ENCODE measurements at regions not wholly inside any gene's neighbourhood (a gene's known extent, or its start where the extent isn't known, plus 50 kb on each side); places are given as distances from the start of the nearest gene placed in this dataset.
"Not testable (repeated sequence)": the region's sequence is repeated elsewhere in the genome, so short reads cannot be mapped to it uniquely, and the experiment has no call there.

DNA sequence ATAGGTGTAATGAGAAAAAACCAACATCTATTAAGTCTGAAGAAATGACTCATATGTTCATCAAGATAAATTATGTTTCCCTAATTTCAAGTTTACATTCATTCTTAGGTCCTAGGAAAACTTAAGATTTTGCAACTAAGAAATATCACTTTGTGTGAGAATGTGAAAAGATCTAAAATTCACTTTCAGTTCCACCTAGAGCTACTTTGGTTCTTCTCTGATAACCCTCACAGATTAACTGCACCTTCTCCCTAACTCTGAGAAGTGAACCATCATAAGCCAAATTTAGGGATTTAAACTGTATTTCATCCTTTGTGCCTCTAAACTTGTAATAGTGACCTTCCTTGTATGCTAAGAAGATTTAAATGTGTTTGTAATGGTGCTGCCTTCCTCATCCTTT lies 213.0 kb downstream of the FRK start:
- no peaks in the 10 kb centered on the region for H3K36me3 Mint-ChIP-seq

DNA sequence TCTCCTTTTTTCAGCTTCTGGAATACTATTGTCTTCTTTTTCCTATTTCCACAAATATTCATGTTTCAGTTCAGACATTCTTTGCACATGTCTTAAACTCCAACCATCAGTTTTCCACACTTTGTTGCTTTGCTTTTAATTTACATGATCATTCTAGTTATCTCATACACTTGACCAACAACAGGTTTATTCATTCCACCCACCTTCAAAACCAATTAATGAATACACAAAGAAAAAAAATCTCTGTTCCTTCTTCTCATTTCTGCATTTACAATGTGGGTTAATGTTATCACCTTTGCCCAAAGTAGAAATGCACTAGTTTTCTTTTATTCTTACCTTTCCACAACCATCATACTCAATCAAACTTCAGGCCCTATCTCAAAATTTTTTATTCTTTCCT lies 216.7 kb downstream of the FRK start:
- no peaks in the 10 kb centered on the region for H3K36me3 Mint-ChIP-seq
- CTCF ChIA-PET: no interaction called here
- ATAC-seq (no peak), DNase-seq (no peak)
- Histone ChIP-seq H3K27ac (ENCODE audit: low read depth, low read length) (no peak overlapping the region), H3K4me3 (ENCODE audit: low read length) (no peak overlapping the region), H3K36me3 (ENCODE audit: control insufficient read depth in 2 of 3, insufficient read depth in 3 of 3, low read length in 3 of 3) (no peaks in the 10 kb centered on the region), H3K4me1 (ENCODE audit: control insufficient read depth in 2 of 2, insufficient read depth in 2 of 2, low read length in 2 of 2) (no peaks in the 10 kb centered on the region), H3K27me3 (ENCODE audit: control insufficient read depth in 2 of 2, insufficient read depth in 2 of 2, low read length in 2 of 2) (no peaks in the 10 kb centered on the region), H3K9me3 (ENCODE audit: control insufficient read depth in 2 of 3, low read length in 3 of 3) (no peaks in the 10 kb centered on the region)
- H3K4me3 Mint-ChIP-seq: no peak overlapping the region
- peaks cover 0 to 3% (median 0%) of the 10 kb centered on the region in 5 donors for H3K27me3 Mint-ChIP-seq
- no peak overlapping the region for H3K27ac Mint-ChIP-seq
- H3K4me1 Mint-ChIP-seq: no peaks in the 10 kb centered on the region
- POLR2A ChIA-PET: no interaction called here
- H3K9me3 Mint-ChIP-seq: peaks cover 0 to 16% (median 0%) of the 10 kb centered on the region in 11 donors
- intact Hi-C loops (cut with micrococcal nuclease): no loop called here

More for the DNA sequence above, 213.0 kb downstream of the FRK start:
- H3K9me3 ChIP-seq (ENCODE audit: control insufficient read depth in 2 of 3, low read length in 3 of 3): no peaks in the 10 kb centered on the region
- CTCF ChIA-PET: no interaction called here
- POLR2A ChIA-PET: no interaction called here
- no peak overlapping the region for H3K4me3 Mint-ChIP-seq
- no peaks in the 10 kb centered on the region for H3K4me1 ChIP-seq (ENCODE audit: control insufficient read depth in 2 of 2, insufficient read depth in 2 of 2, low read length in 2 of 2)
- DNase-seq: no peak
- H3K4me1 Mint-ChIP-seq: no peaks in the 10 kb centered on the region
- intact Hi-C loops (cut with micrococcal nuclease): no loop called here
- H3K27me3 ChIP-seq (ENCODE audit: control insufficient read depth in 2 of 2, insufficient read depth in 2 of 2, low read length in 2 of 2): no peaks in the 10 kb centered on the region
- peaks cover 0 to 16% (median 0%) of the 10 kb centered on the region in 11 donors for H3K9me3 Mint-ChIP-seq
- H3K27me3 Mint-ChIP-seq: peaks cover 0 to 2% (median 0%) of the 10 kb centered on the region in 5 donors
- no peak for ATAC-seq
- no peak overlapping the region for H3K27ac Mint-ChIP-seq
- no peak overlapping the region for H3K4me3 ChIP-seq (ENCODE audit: low read length)
- no peaks in the 10 kb centered on the region for H3K36me3 ChIP-seq (ENCODE audit: control insufficient read depth in 2 of 3, insufficient read depth in 3 of 3, low read length in 3 of 3)
- no peak overlapping the region for H3K27ac ChIP-seq (ENCODE audit: low read depth, low read length)

DNA sequence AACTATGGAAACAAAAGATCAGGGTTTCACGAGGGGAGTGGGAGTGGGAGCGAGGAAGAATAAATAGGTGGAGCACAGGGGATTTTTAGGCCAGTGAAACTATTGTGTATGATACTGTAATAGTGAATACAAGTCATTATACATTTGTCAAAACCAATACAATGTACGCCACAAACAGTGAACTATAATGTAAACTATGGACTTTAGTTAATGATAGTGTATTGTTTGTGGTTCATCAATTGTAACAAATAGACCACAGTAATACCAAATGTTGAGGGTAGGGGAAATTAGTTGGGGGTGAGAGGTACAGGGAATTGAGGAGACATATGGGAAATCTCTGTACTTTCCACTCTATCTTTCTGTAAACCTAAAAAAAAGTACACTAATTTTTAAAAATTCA lies 218.4 kb downstream of the FRK start:
- Mint-ChIP-seq H3K4me3 (no peak overlapping the region), H3K36me3 (no peaks in the 10 kb centered on the region), H3K27me3 (peaks cover 0 to 3% (median 0%) of the 10 kb centered on the region in 5 donors), H3K4me1 (no peaks in the 10 kb centered on the region), H3K27ac (no peak overlapping the region), H3K9me3 (peaks cover 0 to 17% (median 0%) of the 10 kb centered on the region in 11 donors)
- no peak for DNase-seq
- Histone ChIP-seq H3K36me3 (ENCODE audit: control insufficient read depth in 2 of 3, insufficient read depth in 3 of 3, low read length in 3 of 3) (no peaks in the 10 kb centered on the region), H3K27me3 (ENCODE audit: control insufficient read depth in 2 of 2, insufficient read depth in 2 of 2, low read length in 2 of 2) (no peaks in the 10 kb centered on the region), H3K9me3 (ENCODE audit: control insufficient read depth in 2 of 3, low read length in 3 of 3) (no peaks in the 10 kb centered on the region), H3K27ac (ENCODE audit: low read depth, low read length) (no peak overlapping the region), H3K4me1 (ENCODE audit: control insufficient read depth in 2 of 2, insufficient read depth in 2 of 2, low read length in 2 of 2) (no peaks in the 10 kb centered on the region), H3K4me3 (ENCODE audit: low read length) (no peak overlapping the region)
- intact Hi-C loops (cut with micrococcal nuclease): no loop called here
- ChIA-PET CTCF (no interaction called here), POLR2A (no interaction called here)
- ATAC-seq: no peak

- POLR2A ChIA-PET: no interaction called here
- no peaks in the 10 kb centered on the region for H3K9me3 ChIP-seq (ENCODE audit: control insufficient read depth in 2 of 3, low read length in 3 of 3)
- H3K4me1 ChIP-seq (ENCODE audit: control insufficient read depth in 2 of 2, insufficient read depth in 2 of 2, low read length in 2 of 2): no peaks in the 10 kb centered on the region
- no peak overlapping the region for H3K4me3 Mint-ChIP-seq
- no peaks in the 10 kb centered on the region for H3K4me1 Mint-ChIP-seq
- H3K36me3 Mint-ChIP-seq: peaks cover 0 to 5% (median 0%) of the 10 kb centered on the region in 5 donors
- peaks cover 0 to 30% (median 4%) of the 10 kb centered on the region in 11 donors for H3K9me3 Mint-ChIP-seq
- H3K27me3 ChIP-seq (ENCODE audit: control insufficient read depth in 2 of 2, insufficient read depth in 2 of 2, low read length in 2 of 2): no peaks in the 10 kb centered on the region
- H3K27me3 Mint-ChIP-seq: peaks cover 0 to 3% (median 0%) of the 10 kb centered on the region in 5 donors
- H3K27ac ChIP-seq (ENCODE audit: low read depth, low read length): no peak overlapping the region
- no peak overlapping the region for H3K27ac Mint-ChIP-seq
- CTCF ChIA-PET: no interaction called here
- intact Hi-C loops (cut with micrococcal nuclease): no loop called here
- H3K4me3 ChIP-seq (ENCODE audit: low read length): no peak overlapping the region
- ATAC-seq (no peak), DNase-seq (no peak)
- H3K36me3 ChIP-seq (ENCODE audit: control insufficient read depth in 2 of 3, insufficient read depth in 3 of 3, low read length in 3 of 3): no peaks in the 10 kb centered on the region
These were observed 221.0 kb downstream of the FRK start for GRCh38 chr6:115839583-115840181.

DNA sequence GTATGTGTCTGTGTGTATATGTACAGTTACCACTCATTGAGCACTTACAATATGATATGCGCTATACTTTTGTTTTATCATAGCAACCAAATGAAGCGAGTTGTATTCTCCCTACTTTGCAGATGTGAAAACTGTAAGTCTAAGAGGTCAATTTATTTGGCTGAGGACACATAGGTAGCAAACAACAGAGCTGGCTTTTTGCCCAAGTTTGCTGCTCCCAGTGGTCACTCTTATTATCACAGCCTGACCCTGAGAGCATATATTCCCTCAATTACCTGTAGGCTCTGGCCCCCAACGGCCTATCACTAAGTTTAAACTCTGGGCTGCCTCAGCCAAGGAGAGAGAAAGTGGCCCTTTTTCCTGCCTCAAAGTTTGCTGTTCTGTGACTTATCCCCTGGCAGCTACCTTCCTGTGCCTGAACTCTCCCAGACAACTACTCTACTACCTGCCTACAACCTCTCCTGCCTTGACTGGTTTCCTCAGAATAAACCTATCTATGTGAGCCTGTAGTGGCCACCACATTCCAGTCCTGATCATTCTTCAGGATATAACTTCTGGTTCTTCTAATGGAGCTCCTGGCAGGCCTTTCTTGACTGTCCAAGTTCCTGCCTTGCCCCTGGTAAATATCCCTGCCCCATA lies 221.8 kb downstream of the FRK start:
- Mint-ChIP-seq H3K4me3 (no peak overlapping the region), H3K27ac (no peak overlapping the region), H3K4me1 (no peaks in the 10 kb centered on the region), H3K9me3 (peaks cover 0 to 23% (median 4%) of the 10 kb centered on the region in 11 donors), H3K36me3 (peaks cover 0 to 5% (median 0%) of the 10 kb centered on the region in 5 donors), H3K27me3 (peaks cover 0 to 3% (median 0%) of the 10 kb centered on the region in 5 donors)
- Histone ChIP-seq H3K36me3 (ENCODE audit: control insufficient read depth in 2 of 3, insufficient read depth in 3 of 3, low read length in 3 of 3) (no peaks in the 10 kb centered on the region), H3K4me1 (ENCODE audit: control insufficient read depth in 2 of 2, insufficient read depth in 2 of 2, low read length in 2 of 2) (no peaks in the 10 kb centered on the region), H3K27me3 (ENCODE audit: control insufficient read depth in 2 of 2, insufficient read depth in 2 of 2, low read length in 2 of 2) (no peaks in the 10 kb centered on the region), H3K4me3 (ENCODE audit: low read length) (no peak overlapping the region), H3K27ac (ENCODE audit: low read depth, low read length) (no peak overlapping the region), H3K9me3 (ENCODE audit: control insufficient read depth in 2 of 3, low read length in 3 of 3) (no peaks in the 10 kb centered on the region)
- DNase-seq (no peak), ATAC-seq (no peak)
- intact Hi-C loops (cut with micrococcal nuclease): no loop called here
- POLR2A ChIA-PET: no interaction called here
- CTCF ChIA-PET: no interaction called here

DNA sequence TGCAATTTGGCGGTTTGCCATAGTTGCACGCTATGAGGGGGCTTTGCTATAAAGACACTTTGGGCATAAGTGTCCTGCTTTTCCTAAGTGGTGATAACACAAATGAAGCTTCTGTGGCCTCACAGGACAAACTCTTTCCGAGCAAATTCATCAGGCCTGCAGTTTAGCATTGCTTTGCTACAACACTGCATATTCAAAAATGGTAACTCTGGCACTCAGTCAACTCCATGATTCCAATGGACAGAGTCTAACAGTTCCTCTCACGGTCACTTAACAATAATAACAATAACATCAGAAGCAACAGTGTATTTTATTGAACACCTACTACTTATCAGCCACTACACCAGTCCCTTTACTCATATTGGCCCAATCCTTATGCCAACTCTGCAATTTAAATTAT lies 222.5 kb downstream of the FRK start:
- H3K4me3 ChIP-seq (ENCODE audit: low read length): no peak overlapping the region
- H3K27ac ChIP-seq (ENCODE audit: low read depth, low read length): no peak overlapping the region
- POLR2A ChIA-PET: no interaction called here
- no peaks in the 10 kb centered on the region for H3K9me3 ChIP-seq (ENCODE audit: control insufficient read depth in 2 of 3, low read length in 3 of 3)
- Mint-ChIP-seq H3K36me3 (peaks cover 0 to 5% (median 0%) of the 10 kb centered on the region in 5 donors), H3K27me3 (peaks cover 0 to 3% (median 0%) of the 10 kb centered on the region in 5 donors), H3K4me1 (no peaks in the 10 kb centered on the region), H3K9me3 (peaks cover 0 to 20% (median 4%) of the 10 kb centered on the region in 11 donors), H3K4me3 (no peak overlapping the region), H3K27ac (no peak overlapping the region)
- H3K27me3 ChIP-seq (ENCODE audit: control insufficient read depth in 2 of 2, insufficient read depth in 2 of 2, low read length in 2 of 2): no peaks in the 10 kb centered on the region
- CTCF ChIA-PET: no interaction called here
- DNase-seq: no peak
- H3K4me1 ChIP-seq (ENCODE audit: control insufficient read depth in 2 of 2, insufficient read depth in 2 of 2, low read length in 2 of 2): no peaks in the 10 kb centered on the region
- ATAC-seq: no peak
- intact Hi-C loops (cut with micrococcal nuclease): no loop called here
- no peaks in the 10 kb centered on the region for H3K36me3 ChIP-seq (ENCODE audit: control insufficient read depth in 2 of 3, insufficient read depth in 3 of 3, low read length in 3 of 3)

DNA sequence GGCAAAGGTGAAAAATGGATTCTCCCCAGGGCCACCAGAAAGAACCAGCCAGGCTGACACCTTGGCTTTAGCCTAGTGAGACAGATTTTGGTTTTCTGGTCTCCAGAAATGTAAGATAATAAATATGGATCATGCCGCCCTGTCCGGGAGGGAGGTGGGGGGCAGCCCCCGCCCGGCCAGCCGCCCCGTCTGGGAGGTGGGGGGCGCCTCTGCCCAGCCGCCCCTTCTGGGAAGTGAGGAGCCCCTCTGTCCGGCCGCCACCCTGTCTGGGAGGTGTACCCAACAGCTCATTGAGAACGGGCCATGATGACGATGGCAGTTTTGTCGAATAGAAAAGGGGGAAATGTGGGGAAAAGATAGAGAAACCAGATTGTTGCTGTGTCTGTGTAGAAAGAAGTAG lies 224.3 kb downstream of the FRK start:
- H3K9me3 ChIP-seq (ENCODE audit: control insufficient read depth in 2 of 3, low read length in 3 of 3); H3K27me3 ChIP-seq (ENCODE audit: control insufficient read depth in 2 of 2, insufficient read depth in 2 of 2, low read length in 2 of 2); H3K4me1 Mint-ChIP-seq; H3K36me3 ChIP-seq (ENCODE audit: control insufficient read depth in 2 of 3, insufficient read depth in 3 of 3, low read length in 3 of 3); POLR2A ChIA-PET; CTCF ChIA-PET; H3K4me3 Mint-ChIP-seq; H3K27ac ChIP-seq (ENCODE audit: low read depth, low read length); H3K27ac Mint-ChIP-seq; H3K36me3 Mint-ChIP-seq; H3K4me3 ChIP-seq (ENCODE audit: low read length); DNase-seq; H3K4me1 ChIP-seq (ENCODE audit: control insufficient read depth in 2 of 2, insufficient read depth in 2 of 2, low read length in 2 of 2); ATAC-seq; intact Hi-C loops (cut with micrococcal nuclease); H3K27me3 Mint-ChIP-seq: not testable (repeated sequence)
- peaks cover 0 to 20% (median 4%) of the 10 kb centered on the region in 11 donors for H3K9me3 Mint-ChIP-seq

All from naive thymus-derived CD4-positive, alpha-beta T cell (primary cell).